ENCODE measurements at regions not wholly inside any gene's neighbourhood (a gene's known extent, or its start where the extent isn't known, plus 50 kb on each side); places are given as distances from the start of the nearest gene placed in this dataset.

- TF ChIP-seq, protein P1, sequence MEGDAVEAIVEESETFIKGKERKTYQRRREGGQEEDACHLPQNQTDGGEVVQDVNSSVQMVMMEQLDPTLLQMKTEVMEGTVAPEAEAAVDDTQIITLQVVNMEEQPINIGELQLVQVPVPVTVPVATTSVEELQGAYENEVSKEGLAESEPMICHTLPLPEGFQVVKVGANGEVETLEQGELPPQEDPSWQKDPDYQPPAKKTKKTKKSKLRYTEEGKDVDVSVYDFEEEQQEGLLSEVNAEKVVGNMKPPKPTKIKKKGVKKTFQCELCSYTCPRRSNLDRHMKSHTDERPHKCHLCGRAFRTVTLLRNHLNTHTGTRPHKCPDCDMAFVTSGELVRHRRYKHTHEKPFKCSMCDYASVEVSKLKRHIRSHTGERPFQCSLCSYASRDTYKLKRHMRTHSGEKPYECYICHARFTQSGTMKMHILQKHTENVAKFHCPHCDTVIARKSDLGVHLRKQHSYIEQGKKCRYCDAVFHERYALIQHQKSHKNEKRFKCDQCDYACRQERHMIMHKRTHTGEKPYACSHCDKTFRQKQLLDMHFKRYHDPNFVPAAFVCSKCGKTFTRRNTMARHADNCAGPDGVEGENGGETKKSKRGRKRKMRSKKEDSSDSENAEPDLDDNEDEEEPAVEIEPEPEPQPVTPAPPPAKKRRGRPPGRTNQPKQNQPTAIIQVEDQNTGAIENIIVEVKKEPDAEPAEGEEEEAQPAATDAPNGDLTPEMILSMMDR (conservative IDR thresholded peaks at IDR 0.05), result no peak
- TF ChIP-seq ZFX (IDR thresholded peaks at IDR 0.05), result no peak
Measured at GRCh38 chr4:1578251-1578773, 105.8 kb downstream of the FAM53A start.

Measured in C4-2B (cell line).